ENCODE measurements at regions not wholly inside any gene's neighbourhood (a gene's known extent, or its start where the extent isn't known, plus 50 kb on each side); places are given as distances from the start of the nearest gene placed in this dataset.

- H2AFZ ChIP-seq (ENCODE audit: control insufficient read depth, low read depth, low read length): no peak overlapping the region
- BruUV-seq (replicated peaks): no TSS peak
- ChIA-PET CTCF (no interaction called here), POLR2A (no interaction called here), SMC1A (ENCODE audit: uncharacterized antibody, unreplicated experiment) (no interaction called here), RAD21 (ENCODE audit: unreplicated experiment) (no interaction called here)
- H3K27me3 ChIP-seq (replicated peaks in 1 of 2; ENCODE audit: control insufficient read depth in 2 of 2, insufficient read depth in 2 of 2, low read length in 1 of 2): no peaks in the 10 kb centered on the region
- H3K36me3 ChIP-seq (ENCODE audit: control insufficient read depth in 2 of 2, insufficient read depth in 2 of 2, low read length in 1 of 2): no peaks in the 10 kb centered on the region
- FAIRE-seq (no peak), DNase-seq (ENCODE audit: low read depth, low spot score) (no peak), ATAC-seq (no peak)
- H3K9ac ChIP-seq (ENCODE audit: control insufficient read depth, insufficient read depth, low read length): no peak overlapping the region
- H3K4me1 ChIP-seq (ENCODE audit: control insufficient read depth, insufficient read depth, low read length): no peaks in the 10 kb centered on the region
- 36% methylated on average over 8 of the region's 8 CpGs for WGBS (ENCODE audit: insufficient coverage, insufficient replicate concordance, low lambda C conversion rate, missing lambda C conversion rate)
- H3K4me2 ChIP-seq (ENCODE audit: control insufficient read depth, insufficient read depth): no peak overlapping the region
- no peak overlapping the region for H3K4me3 ChIP-seq
- in situ Hi-C loops (cut with MboI): no loop called here
- no peaks in the 10 kb centered on the region for H3K9me3 ChIP-seq (replicated peaks; ENCODE audit: control insufficient read depth, insufficient read depth, low read length)
- H3K79me2 ChIP-seq (ENCODE audit: control insufficient read depth, insufficient read depth, low read length): no peaks in the 10 kb centered on the region
- no peak overlapping the region for H3K27ac ChIP-seq (ENCODE audit: control insufficient read depth, insufficient read depth)
- TF ChIP-seq NFYB (IDR thresholded peaks at IDR 0.05; ENCODE audit: insufficient read depth, low read depth, low read length): no peak
- TF ChIP-seq SRF (IDR thresholded peaks at IDR 0.05; ENCODE audit: low read depth in 2 of 2, low read length in 2 of 2): no peak
- no peak for TF ChIP-seq ZNF384 (IDR thresholded peaks at IDR 0.05; ENCODE audit: borderline replicate concordance, low read depth, low read length)
- H4K20me1 ChIP-seq (ENCODE audit: control insufficient read depth, insufficient read depth): no peaks in the 10 kb centered on the region
- intact Hi-C loops (cut with micrococcal nuclease; ENCODE audit: unreplicated experiment): no loop called here
Measured at GRCh38 chr18:56083523-56084287, 495.7 kb upstream of the TCF4 start.

GRCh38 chr18:56083097-56083521 lies 495.1 kb upstream of the TCF4 start:
- no peaks in the 10 kb centered on the region for H4K20me1 ChIP-seq (ENCODE audit: control insufficient read depth, insufficient read depth)
- no peak overlapping the region for H3K4me2 ChIP-seq (ENCODE audit: control insufficient read depth, insufficient read depth)
- no TSS peak for BruUV-seq (replicated peaks)
- H3K4me3 ChIP-seq: no peak overlapping the region
- no peaks in the 10 kb centered on the region for H3K9me3 ChIP-seq (replicated peaks; ENCODE audit: control insufficient read depth, insufficient read depth, low read length)
- no peaks in the 10 kb centered on the region for H3K4me1 ChIP-seq (ENCODE audit: control insufficient read depth, insufficient read depth, low read length)
- no peak overlapping the region for H3K27ac ChIP-seq (ENCODE audit: control insufficient read depth, insufficient read depth)
- POLR2A ChIA-PET: no interaction called here
- no peak overlapping the region for H3K9ac ChIP-seq (ENCODE audit: control insufficient read depth, insufficient read depth, low read length)
- no peak for DNase-seq (ENCODE audit: low read depth, low spot score)
- SMC1A ChIA-PET (ENCODE audit: uncharacterized antibody, unreplicated experiment): no interaction called here
- no peaks in the 10 kb centered on the region for H3K36me3 ChIP-seq (ENCODE audit: control insufficient read depth in 2 of 2, insufficient read depth in 2 of 2, low read length in 1 of 2)
- no peak for ATAC-seq
- no peak for FAIRE-seq
- RAD21 ChIA-PET (ENCODE audit: unreplicated experiment): no interaction called here
- no peaks in the 10 kb centered on the region for H3K79me2 ChIP-seq (ENCODE audit: control insufficient read depth, insufficient read depth, low read length)
- in situ Hi-C loops (cut with MboI): no loop called here
- no peaks in the 10 kb centered on the region for H3K27me3 ChIP-seq (replicated peaks in 1 of 2; ENCODE audit: control insufficient read depth in 2 of 2, insufficient read depth in 2 of 2, low read length in 1 of 2)
- 37% methylated on average over 7 of the region's 7 CpGs for WGBS (ENCODE audit: insufficient coverage, insufficient replicate concordance, low lambda C conversion rate, missing lambda C conversion rate)
- CTCF ChIA-PET: no interaction called here
- no peak overlapping the region for H2AFZ ChIP-seq (ENCODE audit: control insufficient read depth, low read depth, low read length)
- intact Hi-C loops (cut with micrococcal nuclease; ENCODE audit: unreplicated experiment): no loop called here
- TF ChIP-seq CBFB (IDR thresholded peaks at IDR 0.05; ENCODE audit: low read depth) (no peak), TCF7 (IDR thresholded peaks at IDR 0.05; ENCODE audit: borderline replicate concordance) (no peak), SIN3A (IDR thresholded peaks at IDR 0.05; ENCODE audit: low read depth, low read length) (no peak), CTCF (IDR thresholded peaks at IDR 0.05 in 2 of 3, conservative IDR thresholded peaks at IDR 0.05 in 1 of 3; ENCODE audit: control insufficient read depth in 2 of 3, extremely low read depth in 1 of 3, insufficient read depth in 1 of 3, low read depth in 3 of 3, low read length in 3 of 3) (no peak), SMARCA5 (IDR thresholded peaks at IDR 0.05) (no peak), NBN (IDR thresholded peaks at IDR 0.05) (no peak), ZZZ3 (IDR thresholded peaks at IDR 0.05; ENCODE audit: control insufficient read depth, insufficient read length, low read depth) (no peak), BACH1 (IDR thresholded peaks at IDR 0.05; ENCODE audit: borderline replicate concordance) (no peak), FOS (IDR thresholded peaks at IDR 0.05; ENCODE audit: borderline replicate concordance, extremely low read depth, insufficient read length) (no peak)
- TF ChIP-seq, protein P1, sequence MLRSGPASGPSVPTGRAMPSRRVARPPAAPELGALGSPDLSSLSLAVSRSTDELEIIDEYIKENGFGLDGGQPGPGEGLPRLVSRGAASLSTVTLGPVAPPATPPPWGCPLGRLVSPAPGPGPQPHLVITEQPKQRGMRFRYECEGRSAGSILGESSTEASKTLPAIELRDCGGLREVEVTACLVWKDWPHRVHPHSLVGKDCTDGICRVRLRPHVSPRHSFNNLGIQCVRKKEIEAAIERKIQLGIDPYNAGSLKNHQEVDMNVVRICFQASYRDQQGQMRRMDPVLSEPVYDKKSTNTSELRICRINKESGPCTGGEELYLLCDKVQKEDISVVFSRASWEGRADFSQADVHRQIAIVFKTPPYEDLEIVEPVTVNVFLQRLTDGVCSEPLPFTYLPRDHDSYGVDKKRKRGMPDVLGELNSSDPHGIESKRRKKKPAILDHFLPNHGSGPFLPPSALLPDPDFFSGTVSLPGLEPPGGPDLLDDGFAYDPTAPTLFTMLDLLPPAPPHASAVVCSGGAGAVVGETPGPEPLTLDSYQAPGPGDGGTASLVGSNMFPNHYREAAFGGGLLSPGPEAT (IDR thresholded peaks at IDR 0.05; ENCODE audit: low read depth): no peak
- TF ChIP-seq, protein P2, sequence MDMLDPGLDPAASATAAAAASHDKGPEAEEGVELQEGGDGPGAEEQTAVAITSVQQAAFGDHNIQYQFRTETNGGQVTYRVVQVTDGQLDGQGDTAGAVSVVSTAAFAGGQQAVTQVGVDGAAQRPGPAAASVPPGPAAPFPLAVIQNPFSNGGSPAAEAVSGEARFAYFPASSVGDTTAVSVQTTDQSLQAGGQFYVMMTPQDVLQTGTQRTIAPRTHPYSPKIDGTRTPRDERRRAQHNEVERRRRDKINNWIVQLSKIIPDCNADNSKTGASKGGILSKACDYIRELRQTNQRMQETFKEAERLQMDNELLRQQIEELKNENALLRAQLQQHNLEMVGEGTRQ (IDR thresholded peaks at IDR 0.05; ENCODE audit: borderline replicate concordance, low read depth, low read length): no peak
